Mesenchymal stem cell (in vitro differentiated cells and primary cell): ENCODE measurements at regions not wholly inside any gene's neighbourhood (a gene's known extent, or its start where the extent isn't known, plus 50 kb on each side); places are given as distances from the start of the nearest gene placed in this dataset.

ENCODE experiments used
- DNase-seq: peaks from one replicate; pipeline ENCODE4 v3.0.0-alpha.2; 2013
- H2AFZ ChIP-seq: one replicate; pipeline ENCODE4 v1.6.1; 2013; ENCODE audit warnings: low read depth, mild to moderate bottlenecking, control low read depth, inconsistent platforms, low read length, moderate library complexity
- H2AK5ac ChIP-seq: 2 replicates; pipeline ENCODE4 v1.6.1; 2013; ENCODE audit warnings: low read length, moderate library complexity, mild to moderate bottlenecking, inconsistent platforms; ENCODE audit not compliant: severe bottlenecking
- H2BK120ac ChIP-seq: one replicate; pipeline ENCODE4 v1.6.1; 2013; ENCODE audit warnings: low read depth, mild to moderate bottlenecking, inconsistent platforms, low read length, moderate library complexity
- H2BK12ac ChIP-seq, 2 experiments: one replicate each; pipeline ENCODE4 v1.6.1; 2013; ENCODE audit warnings: inconsistent platforms in 2 of 2, low read length in 2 of 2, mild to moderate bottlenecking in 2 of 2, moderate library complexity in 2 of 2, control low read depth in 1 of 2
- H2BK15ac ChIP-seq: one replicate; pipeline ENCODE4 v1.6.1; 2013; ENCODE audit warnings: mild to moderate bottlenecking, low read depth, inconsistent platforms; ENCODE audit not compliant: poor library complexity, severe bottlenecking
- H2BK5ac ChIP-seq: 2 replicates; pipeline ENCODE4 v1.6.1; 2013; ENCODE audit warnings: low read depth, mild to moderate bottlenecking, low read length, control low read depth, inconsistent platforms; ENCODE audit not compliant: poor library complexity, severe bottlenecking
- H3K14ac ChIP-seq, 2 experiments: one replicate each; pipeline ENCODE4 v1.6.1; 2013; ENCODE audit warnings: inconsistent platforms in 2 of 2, low read length in 2 of 2, control low read depth in 1 of 2, mild to moderate bottlenecking in 1 of 2, moderate library complexity in 1 of 2
- H3K18ac ChIP-seq, 2 experiments: one replicate each; pipeline ENCODE4 v1.6.1; 2013; ENCODE audit warnings: inconsistent platforms in 2 of 2, low read length in 2 of 2, control low read depth in 1 of 2, low read depth in 1 of 2, mild to moderate bottlenecking in 1 of 2
- H3K23ac ChIP-seq, 2 experiments: one replicate each; pipeline ENCODE4 v1.6.1; 2013; ENCODE audit warnings: inconsistent platforms in 2 of 2, low read length in 2 of 2, mild to moderate bottlenecking in 2 of 2, moderate library complexity in 2 of 2, control low read depth in 1 of 2
- H3K27ac ChIP-seq: 2 replicates; pipeline ENCODE4 v1.5.1; 2013; ENCODE audit warnings: mild to moderate bottlenecking, moderate library complexity, low read length, control low read depth, inconsistent platforms; ENCODE audit not compliant: poor library complexity, severe bottlenecking
- H3K27me3 ChIP-seq, 2 experiments: 2 replicates each; pipeline versions ENCODE4 v1.6.1 to v1.7.0; 2013; ENCODE audit warnings: low read length in 2 of 2, mild to moderate bottlenecking in 2 of 2, moderate library complexity in 2 of 2, control low read depth in 1 of 2, inconsistent platforms in 1 of 2; ENCODE audit not compliant: control insufficient read depth in 1 of 2, insufficient read depth in 1 of 2
- H3K36me3 ChIP-seq, 2 experiments: 2 replicates each; pipeline versions ENCODE4 v1.6.1 to v1.7.0; 2013; ENCODE audit warnings: low read length in 2 of 2, control low read depth in 1 of 2, inconsistent platforms in 1 of 2, low read depth in 1 of 2, mild to moderate bottlenecking in 1 of 2; ENCODE audit not compliant: insufficient read depth in 2 of 2, control insufficient read depth in 1 of 2
- H3K4ac ChIP-seq, 2 experiments: one replicate each; pipeline ENCODE4 v1.6.1; 2013; ENCODE audit warnings: inconsistent platforms in 2 of 2, low read length in 2 of 2, mild to moderate bottlenecking in 2 of 2, moderate library complexity in 2 of 2, control low read depth in 1 of 2, low read depth in 1 of 2
- H3K4me1 ChIP-seq: 2 replicates; pipeline ENCODE4 v1.6.1; 2013; ENCODE audit warnings: low read depth, low read length, control low read depth; ENCODE audit not compliant: control insufficient read depth, insufficient read depth
- H3K4me2 ChIP-seq: 2 replicates; pipeline ENCODE4 v1.6.1; 2013; ENCODE audit warnings: low read length, mild to moderate bottlenecking, inconsistent platforms; ENCODE audit not compliant: poor library complexity, severe bottlenecking
- H3K4me3 ChIP-seq, 2 experiments: 2 replicates each; pipeline versions ENCODE4 v1.5.1 to v1.7.0; 2013; ENCODE audit warnings: low read length in 2 of 2, mild to moderate bottlenecking in 2 of 2, control low read depth in 1 of 2, low read depth in 1 of 2; ENCODE audit not compliant: insufficient read depth in 1 of 2
- H3K79me1 ChIP-seq: replicated peaks from 2 replicates; pipeline ENCODE4 v1.6.1; 2013; ENCODE audit warnings: mild to moderate bottlenecking, control low read depth, low read length, inconsistent platforms; ENCODE audit not compliant: poor library complexity, severe bottlenecking
- H3K9ac ChIP-seq: 2 replicates; pipeline ENCODE4 v1.7.0; 2013; ENCODE audit warnings: mild to moderate bottlenecking, low read length, moderate library complexity
- H3K9me3 ChIP-seq: 2 replicates; pipeline ENCODE4 v1.7.0; 2013; ENCODE audit warnings: mild to moderate bottlenecking, low read length; ENCODE audit not compliant: control insufficient read depth
- H4K8ac ChIP-seq: one replicate; pipeline ENCODE4 v1.6.1; 2013; ENCODE audit warnings: inconsistent platforms, mild to moderate bottlenecking, low read length, moderate library complexity
- H4K91ac ChIP-seq: one replicate; pipeline ENCODE4 v1.6.1; 2013; ENCODE audit warnings: mild to moderate bottlenecking, low read length, inconsistent platforms
- WGBS: methylation state at CpG from one replicate; pipeline ENCODE4 v1.1.7; 2013; ENCODE audit warnings: mixed read lengths; 5-methylcytosine and 5-hydroxymethylcytosine counted together

- 87% methylated on average over 5 of the region's 6 CpGs for WGBS
- Histone ChIP-seq H3K4ac (no peak overlapping the region), H3K27ac (no peak overlapping the region)
These were observed 187.7 kb upstream of the FOXD3 start for GRCh38 chr1:63134501-63135173.

GRCh38 chr1:63135174-63135512 lies 187.2 kb upstream of the FOXD3 start:
- no peak overlapping the region for H3K4me3 ChIP-seq
- no peak overlapping the region for H3K23ac ChIP-seq
- no peak overlapping the region for H2BK12ac ChIP-seq
- H3K9me3 ChIP-seq: no peaks in the 10 kb centered on the region
- no peak overlapping the region for H2BK5ac ChIP-seq
- DNase-seq: no peak
- no peak overlapping the region for H2AFZ ChIP-seq
- H4K91ac ChIP-seq: no peak overlapping the region
- H3K36me3 ChIP-seq: no peaks in the 10 kb centered on the region
- no peak overlapping the region for H3K4ac ChIP-seq
- H3K79me1 ChIP-seq: no peaks in the 10 kb centered on the region
- no peak overlapping the region for H4K8ac ChIP-seq
- no peaks in the 10 kb centered on the region for H3K27me3 ChIP-seq
- no peak overlapping the region for H2BK15ac ChIP-seq
- H3K4me1 ChIP-seq: no peaks in the 10 kb centered on the region
- peak overlapping the region; percentile 78 for H2AK5ac ChIP-seq
- no peak overlapping the region for H3K9ac ChIP-seq
- H3K14ac ChIP-seq: no peak overlapping the region
- WGBS: 99% methylated on average over 2 of the region's 2 CpGs
- H3K27ac ChIP-seq: no peak overlapping the region
- no peak overlapping the region for H3K18ac ChIP-seq
- H3K4me2 ChIP-seq: no peak overlapping the region
- no peak overlapping the region for H2BK120ac ChIP-seq

More at GRCh38 chr1:63134501-63135173, 187.7 kb upstream of the FOXD3 start:
- Histone ChIP-seq H4K8ac (no peak overlapping the region), H3K4me2 (no peak overlapping the region), H3K4me3 (no peak overlapping the region), H2AK5ac (no peak overlapping the region), H3K36me3 (no peaks in the 10 kb centered on the region), H2AFZ (no peak overlapping the region), H3K9ac (no peak overlapping the region), H3K18ac (no peak overlapping the region), H2BK120ac (no peak overlapping the region), H3K9me3 (no peaks in the 10 kb centered on the region), H2BK5ac (no peak overlapping the region), H3K14ac (no peak overlapping the region), H3K27me3 (no peaks in the 10 kb centered on the region), H3K4me1 (no peaks in the 10 kb centered on the region), H3K79me1 (no peaks in the 10 kb centered on the region), H3K23ac (no peak overlapping the region), H2BK12ac (no peak overlapping the region), H2BK15ac (no peak overlapping the region), H4K91ac (no peak overlapping the region)
- DNase-seq: no peak

GRCh38 chr1:63135801-63136200 lies 186.6 kb upstream of the FOXD3 start:
- no peaks in the 10 kb centered on the region for H3K9me3 ChIP-seq
- H2BK5ac ChIP-seq: no peak overlapping the region
- H2AK5ac ChIP-seq: no peak overlapping the region
- no peak overlapping the region for H3K23ac ChIP-seq
- no peak overlapping the region for H2BK120ac ChIP-seq
- H4K8ac ChIP-seq: no peak overlapping the region
- H3K27ac ChIP-seq: peak overlapping the region; percentile 6
- no peak overlapping the region for H4K91ac ChIP-seq
- H3K4me2 ChIP-seq: no peak overlapping the region
- DNase-seq: no peak
- H3K4ac ChIP-seq: no peak overlapping the region
- no peaks in the 10 kb centered on the region for H3K27me3 ChIP-seq
- no peak overlapping the region for H3K14ac ChIP-seq
- no peaks in the 10 kb centered on the region for H3K79me1 ChIP-seq
- H2AFZ ChIP-seq: no peak overlapping the region
- no peak overlapping the region for H2BK15ac ChIP-seq
- H3K18ac ChIP-seq: no peak overlapping the region
- H2BK12ac ChIP-seq: no peak overlapping the region
- no peaks in the 10 kb centered on the region for H3K4me1 ChIP-seq
- no peaks in the 10 kb centered on the region for H3K36me3 ChIP-seq
- H3K9ac ChIP-seq: no peak overlapping the region
- no CpG with 5 or more reads among the region's 1 CpG for WGBS
- H3K4me3 ChIP-seq: no peak overlapping the region

GRCh38 chr1:63142001-63142400 lies 180.4 kb upstream of the FOXD3 start:
- Histone ChIP-seq H4K91ac (no peak overlapping the region), H2BK120ac (no peak overlapping the region), H3K27ac (no peak overlapping the region), H3K23ac (no peak overlapping the region), H3K4ac (no peak overlapping the region), H3K4me1 (no peaks in the 10 kb centered on the region), H3K9me3 (no peaks in the 10 kb centered on the region), H2BK5ac (no peak overlapping the region), H3K27me3 (no peaks in the 10 kb centered on the region), H2BK12ac (no peak overlapping the region), H4K8ac (no peak overlapping the region), H2BK15ac (no peak overlapping the region), H3K79me1 (no peaks in the 10 kb centered on the region), H3K18ac (no peak overlapping the region), H3K4me2 (no peak overlapping the region), H3K4me3 (no peak overlapping the region), H3K14ac (no peak overlapping the region), H2AK5ac (no peak overlapping the region), H3K9ac (no peak overlapping the region), H3K36me3 (no peaks in the 10 kb centered on the region), H2AFZ (no peak overlapping the region)
- no peak for DNase-seq
- WGBS: 81% methylated on average over 5 of the region's 5 CpGs
